Spleen (tissue), 11 donors: ENCODE measurements at regions not wholly inside any gene's neighbourhood (a gene's known extent, or its start where the extent isn't known, plus 50 kb on each side); places are given as distances from the start of the nearest gene placed in this dataset.

ENCODE experiments used
- DNase-seq: peaks from one replicate; pipeline ENCODE4 v3.0.0-alpha.2; 2020
- H3K27ac ChIP-seq, 8 donors: fragments of 200-600 bp; sonication (generic) in 7 of 8; 1 replicate in 4 of 8; 2 replicates in 4 of 8; pipeline versions ENCODE4 v1.5.0 to v1.8.0; 2016 to 2021; ENCODE audit warnings: inconsistent platforms in 4 of 8, mild to moderate bottlenecking in 4 of 8, moderate library complexity in 1 of 8
- H3K27me3 ChIP-seq, 7 donors: fragments of 200-600 bp; sonication (generic) in 6 of 7; replicated peaks in 1 of 7; 1 replicate in 4 of 7; 2 replicates in 3 of 7; pipeline versions ENCODE4 v1.5.0 to v1.8.0; 2016 to 2021; ENCODE audit warnings: inconsistent platforms in 3 of 7, mild to moderate bottlenecking in 1 of 7
- H3K36me3 ChIP-seq, 6 donors: fragments of 200-600 bp; sonication (generic) in 5 of 6; 1 replicate in 4 of 6; 2 replicates in 2 of 6; pipeline versions ENCODE4 v1.5.0 to v1.8.0; 2016 to 2021; ENCODE audit warnings: inconsistent platforms in 2 of 6
- H3K4me1 ChIP-seq, 6 donors: fragments of 200-600 bp; sonication (generic) in 5 of 6; 1 replicate in 3 of 6; 2 replicates in 3 of 6; pipeline versions ENCODE4 v1.5.0 to v1.8.0; 2016 to 2021; ENCODE audit warnings: inconsistent platforms in 3 of 6
- H3K4me3 ChIP-seq, 8 donors: fragments of 200-600 bp; sonication (generic) in 7 of 8; 1 replicate in 4 of 8; 2 replicates in 4 of 8; pipeline versions ENCODE4 v1.5.0 to v1.8.0; 2016 to 2021; ENCODE audit warnings: inconsistent platforms in 4 of 8, mild to moderate bottlenecking in 4 of 8, moderate library complexity in 2 of 8
- H3K9me3 ChIP-seq, 8 donors: fragments of 200-600 bp; sonication (generic) in 7 of 8; 1 replicate in 4 of 8; 2 replicates in 4 of 8; pipeline versions ENCODE4 v1.5.0 to v1.8.0; 2016 to 2021; ENCODE audit warnings: inconsistent platforms in 4 of 8
- CTCF ChIP-seq, 11 experiments: fragments of 200-600 bp in 7 of 11; fragments of 450-650 bp in 4 of 11; sonication (generic) in 4 of 11; IDR thresholded peaks in 8 of 11; conservative IDR thresholded peaks in 3 of 11; 1 replicate in 7 of 11; 2 replicates in 4 of 11; pipeline versions ENCODE4 v1.4.0 to v1.8.0; 2016 to 2021; ENCODE audit warnings: antibody characterized with exemption in 11 of 11, inconsistent platforms in 4 of 11, mild to moderate bottlenecking in 1 of 11
- POLR2A ChIP-seq, 3 donors: fragments of 450-650 bp; IDR thresholded peaks; one replicate each; pipeline ENCODE4 v1.5.1; 2017; ENCODE audit warnings: antibody characterized with exemption in 3 of 3, mild to moderate bottlenecking in 1 of 3
- POLR2AphosphoS5 ChIP-seq, 3 donors: sonication (generic); formaldehyde crosslinking; IDR thresholded peaks; one replicate each; pipeline ENCODE4 v1.5.1; 2017; ENCODE audit warnings: antibody characterized with exemption in 3 of 3
- WGBS, 5 donors: extraction: QIAGEN DNeasy Blood & Tissue Kit in 3 of 5; methylation state at CpG; one replicate each; pipeline versions ENCODE4 v1.1.5 to v1.1.7; 2013 to 2018; 5-methylcytosine and 5-hydroxymethylcytosine counted together
- intact Hi-C: fragments of 100-400 bp; cut with DNase I; formaldehyde crosslinking; loops from one replicate; pipeline ENCODE4 v1.15.0; 2023; ENCODE audit warnings: low total_unique reads
- donor health status: healthy with polysubstance abuse.
- donor health status: DM: no; HTN: no; CAD: no; lungs with moderate emphysema.
- donor health status: DM: no; HTN: no; CAD: no.
- donor health status: Bipolar disorder and iron deficiency.
- donor health status: healthy.
- donor health status: DM: no; HTN: no; CAD: no.
- donor health status: DM: yes; HTN: yes; CAD: no.

- Histone ChIP-seq H3K9me3 (peaks cover 0 to 15% (median 5%) of the 10 kb centered on the region in 8 donors), H3K27ac (no peak overlapping the region), H3K27me3 (no peaks in the 10 kb centered on the region), H3K36me3 (no peaks in the 10 kb centered on the region), H3K4me1 (no peaks in the 10 kb centered on the region), H3K4me3 (no peak overlapping the region)
- TF ChIP-seq CTCF (IDR thresholded peaks at IDR 0.05 in 8 of 11, conservative IDR thresholded peaks at IDR 0.05 in 3 of 11) (no peak), POLR2A (IDR thresholded peaks at IDR 0.05) (no peak), POLR2AphosphoS5 (IDR thresholded peaks at IDR 0.05) (no peak)
- 68 to 79% (median 73%) methylated on average over 3 of the region's 3 CpGs for WGBS, 5 donors
- intact Hi-C loops = no loop called here
- no peak for DNase-seq
Measured at GRCh38 chr5:162657076-162657475, 589.5 kb downstream of the GABRG2 start.

- Histone ChIP-seq H3K4me1 (no peaks in the 10 kb centered on the region), H3K27me3 (no peaks in the 10 kb centered on the region), H3K27ac (no peak overlapping the region), H3K4me3 (no peak overlapping the region), H3K36me3 (no peaks in the 10 kb centered on the region), H3K9me3 (no peaks in the 10 kb centered on the region)
- TF ChIP-seq POLR2AphosphoS5 (IDR thresholded peaks at IDR 0.05) (no peak), CTCF (IDR thresholded peaks at IDR 0.05 in 8 of 11, conservative IDR thresholded peaks at IDR 0.05 in 3 of 11) (no peak), POLR2A (IDR thresholded peaks at IDR 0.05) (no peak)
- intact Hi-C loops = no loop called here
- WGBS, 5 donors = 61 to 84% (median 76%) methylated on average over 3 of the region's 3 CpGs
- DNase-seq = no peak
Measured at GRCh38 chr5:162664846-162665245, 597.3 kb downstream of the GABRG2 start.

GRCh38 chr5:162668926-162669325 is 601.4 kb downstream of the GABRG2 start:
- Histone ChIP-seq H3K27me3 (no peaks in the 10 kb centered on the region), H3K27ac (no peak overlapping the region), H3K4me1 (no peaks in the 10 kb centered on the region), H3K36me3 (no peaks in the 10 kb centered on the region), H3K4me3 (no peak overlapping the region), H3K9me3 (no peaks in the 10 kb centered on the region)
- intact Hi-C loops = no loop called here
- 72 to 74% (median 72%) methylated on average over 3 of the region's 3 CpGs for WGBS, 5 donors
- TF ChIP-seq CTCF (IDR thresholded peaks at IDR 0.05 in 8 of 11, conservative IDR thresholded peaks at IDR 0.05 in 3 of 11) = no peak
- no peak for TF ChIP-seq POLR2A (IDR thresholded peaks at IDR 0.05)
- TF ChIP-seq POLR2AphosphoS5 (IDR thresholded peaks at IDR 0.05) = no peak
- DNase-seq = no peak

GRCh38 chr5:162672061-162672460 is 604.5 kb downstream of the GABRG2 start:
- no peak for TF ChIP-seq CTCF (IDR thresholded peaks at IDR 0.05 in 8 of 11, conservative IDR thresholded peaks at IDR 0.05 in 3 of 11)
- no peak for TF ChIP-seq POLR2A (IDR thresholded peaks at IDR 0.05)
- TF ChIP-seq POLR2AphosphoS5 (IDR thresholded peaks at IDR 0.05) = no peak
- WGBS, 5 donors = 90 to 96% (median 93%) methylated on average over 1 of the region's 1 CpG
- intact Hi-C loops = no loop called here

More at GRCh38 chr5:162672061-162672460, 604.5 kb downstream of the GABRG2 start:
- Histone ChIP-seq H3K36me3 (no peaks in the 10 kb centered on the region), H3K4me1 (no peaks in the 10 kb centered on the region), H3K27ac (no peak overlapping the region), H3K9me3 (no peaks in the 10 kb centered on the region), H3K4me3 (no peak overlapping the region), H3K27me3 (no peaks in the 10 kb centered on the region)
- DNase-seq = no peak
